Panc1 (cell line): ENCODE measurements at regions not wholly inside any gene's neighbourhood (a gene's known extent, or its start where the extent isn't known, plus 50 kb on each side); places are given as distances from the start of the nearest gene placed in this dataset.

Experiments
- POLR2AphosphoS5 ChIP-seq: IDR thresholded peaks from 2 replicates; pipeline ENCODE4 v1.6.1; 2012; ENCODE audit warnings: mild to moderate bottlenecking, low read depth, low read length, moderate library complexity
- TF ChIP-seq, protein P1 (sequence below): fragments of 450-650 bp; IDR thresholded peaks from 2 replicates; pipeline ENCODE4 v1.5.1; 2017; ENCODE audit warnings: mild to moderate bottlenecking
- TF ChIP-seq, protein P2 (sequence below), 2 experiments: IDR thresholded peaks; 2 replicates each; pipeline ENCODE4 v1.6.1; 2011 to 2012; ENCODE audit warnings: low read depth in 2 of 2, control low read depth in 1 of 2, low read length in 1 of 2, mild to moderate bottlenecking in 1 of 2, moderate library complexity in 1 of 2; ENCODE audit not compliant: insufficient read depth in 1 of 2

DNA sequence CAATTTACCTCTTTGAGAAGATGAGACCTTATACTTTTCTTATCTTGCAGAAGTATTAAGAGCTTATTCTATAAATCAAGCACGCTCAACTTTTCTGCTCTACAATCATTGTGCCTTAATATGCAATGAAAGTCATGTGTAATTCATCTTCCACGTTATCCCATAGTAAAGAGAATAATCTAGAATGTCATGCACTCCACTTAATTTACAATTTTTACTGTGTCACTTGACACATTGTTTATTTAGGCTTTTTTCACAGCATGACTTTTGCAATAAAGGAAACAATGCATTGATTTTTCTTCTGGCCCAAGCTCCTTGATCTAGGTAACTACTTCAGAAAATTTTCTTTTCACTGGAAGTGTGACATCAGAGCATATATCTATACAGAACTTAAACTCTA is 290.9 kb downstream of the HHIPL2 start:
- no peak for TF ChIP-seq POLR2AphosphoS5
- TF ChIP-seq, protein P1, sequence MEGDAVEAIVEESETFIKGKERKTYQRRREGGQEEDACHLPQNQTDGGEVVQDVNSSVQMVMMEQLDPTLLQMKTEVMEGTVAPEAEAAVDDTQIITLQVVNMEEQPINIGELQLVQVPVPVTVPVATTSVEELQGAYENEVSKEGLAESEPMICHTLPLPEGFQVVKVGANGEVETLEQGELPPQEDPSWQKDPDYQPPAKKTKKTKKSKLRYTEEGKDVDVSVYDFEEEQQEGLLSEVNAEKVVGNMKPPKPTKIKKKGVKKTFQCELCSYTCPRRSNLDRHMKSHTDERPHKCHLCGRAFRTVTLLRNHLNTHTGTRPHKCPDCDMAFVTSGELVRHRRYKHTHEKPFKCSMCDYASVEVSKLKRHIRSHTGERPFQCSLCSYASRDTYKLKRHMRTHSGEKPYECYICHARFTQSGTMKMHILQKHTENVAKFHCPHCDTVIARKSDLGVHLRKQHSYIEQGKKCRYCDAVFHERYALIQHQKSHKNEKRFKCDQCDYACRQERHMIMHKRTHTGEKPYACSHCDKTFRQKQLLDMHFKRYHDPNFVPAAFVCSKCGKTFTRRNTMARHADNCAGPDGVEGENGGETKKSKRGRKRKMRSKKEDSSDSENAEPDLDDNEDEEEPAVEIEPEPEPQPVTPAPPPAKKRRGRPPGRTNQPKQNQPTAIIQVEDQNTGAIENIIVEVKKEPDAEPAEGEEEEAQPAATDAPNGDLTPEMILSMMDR, result no peak
- TF ChIP-seq, protein P2, sequence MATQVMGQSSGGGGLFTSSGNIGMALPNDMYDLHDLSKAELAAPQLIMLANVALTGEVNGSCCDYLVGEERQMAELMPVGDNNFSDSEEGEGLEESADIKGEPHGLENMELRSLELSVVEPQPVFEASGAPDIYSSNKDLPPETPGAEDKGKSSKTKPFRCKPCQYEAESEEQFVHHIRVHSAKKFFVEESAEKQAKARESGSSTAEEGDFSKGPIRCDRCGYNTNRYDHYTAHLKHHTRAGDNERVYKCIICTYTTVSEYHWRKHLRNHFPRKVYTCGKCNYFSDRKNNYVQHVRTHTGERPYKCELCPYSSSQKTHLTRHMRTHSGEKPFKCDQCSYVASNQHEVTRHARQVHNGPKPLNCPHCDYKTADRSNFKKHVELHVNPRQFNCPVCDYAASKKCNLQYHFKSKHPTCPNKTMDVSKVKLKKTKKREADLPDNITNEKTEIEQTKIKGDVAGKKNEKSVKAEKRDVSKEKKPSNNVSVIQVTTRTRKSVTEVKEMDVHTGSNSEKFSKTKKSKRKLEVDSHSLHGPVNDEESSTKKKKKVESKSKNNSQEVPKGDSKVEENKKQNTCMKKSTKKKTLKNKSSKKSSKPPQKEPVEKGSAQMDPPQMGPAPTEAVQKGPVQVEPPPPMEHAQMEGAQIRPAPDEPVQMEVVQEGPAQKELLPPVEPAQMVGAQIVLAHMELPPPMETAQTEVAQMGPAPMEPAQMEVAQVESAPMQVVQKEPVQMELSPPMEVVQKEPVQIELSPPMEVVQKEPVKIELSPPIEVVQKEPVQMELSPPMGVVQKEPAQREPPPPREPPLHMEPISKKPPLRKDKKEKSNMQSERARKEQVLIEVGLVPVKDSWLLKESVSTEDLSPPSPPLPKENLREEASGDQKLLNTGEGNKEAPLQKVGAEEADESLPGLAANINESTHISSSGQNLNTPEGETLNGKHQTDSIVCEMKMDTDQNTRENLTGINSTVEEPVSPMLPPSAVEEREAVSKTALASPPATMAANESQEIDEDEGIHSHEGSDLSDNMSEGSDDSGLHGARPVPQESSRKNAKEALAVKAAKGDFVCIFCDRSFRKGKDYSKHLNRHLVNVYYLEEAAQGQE (IDR thresholded peaks at IDR 0.05; ENCODE audit: insufficient read depth in 1 of 2, low read depth in 2 of 2, low read length in 1 of 2), result no peak
